Lower lobe of right lung (tissue), 2 donors: ENCODE measurements at regions not wholly inside any gene's neighbourhood (a gene's known extent, or its start where the extent isn't known, plus 50 kb on each side); places are given as distances from the start of the nearest gene placed in this dataset.

Experiments
- ATAC-seq, 2 donors: fragments of 200-7000 bp; cut with Tn5 transposase; one replicate each; pipeline ENCODE4 v1.9.1; 2020 to 2022; ENCODE audit warnings: mild to moderate bottlenecking in 2 of 2, moderate library complexity in 2 of 2
- DNase-seq: peaks from one replicate; pipeline ENCODE4 v3.0.0-alpha.2; 2020
- H3K27ac ChIP-seq: fragments of 200-600 bp; one replicate; pipeline ENCODE4 v1.8.0; 2022
- H3K27me3 ChIP-seq: fragments of 200-600 bp; one replicate; pipeline ENCODE4 v1.8.0; 2022; ENCODE audit warnings: low read depth
- H3K36me3 ChIP-seq: fragments of 200-600 bp; one replicate; pipeline ENCODE4 v1.8.0; 2022; ENCODE audit warnings: mild to moderate bottlenecking
- H3K4me1 ChIP-seq: fragments of 200-600 bp; one replicate; pipeline ENCODE4 v1.8.0; 2022
- H3K4me3 ChIP-seq: fragments of 200-600 bp; one replicate; pipeline ENCODE4 v1.8.0; 2022; ENCODE audit warnings: mild to moderate bottlenecking
- H3K9me3 ChIP-seq: fragments of 200-600 bp; one replicate; pipeline ENCODE4 v1.8.0; 2022
- intact Hi-C: fragments of 100-400 bp; cut with DNase I; formaldehyde crosslinking; loops from one replicate; pipeline ENCODE4 v1.11.0; 2022
- TF ChIP-seq, protein P1 (sequence below): fragments of 200-600 bp; IDR thresholded peaks from one replicate; pipeline ENCODE4 v1.8.0; 2022; ENCODE audit warnings: antibody characterized with exemption, mild to moderate bottlenecking
- donor health status: DM: no; HTN: yes; CAD: no; lungs with severe emphysema.

DNA sequence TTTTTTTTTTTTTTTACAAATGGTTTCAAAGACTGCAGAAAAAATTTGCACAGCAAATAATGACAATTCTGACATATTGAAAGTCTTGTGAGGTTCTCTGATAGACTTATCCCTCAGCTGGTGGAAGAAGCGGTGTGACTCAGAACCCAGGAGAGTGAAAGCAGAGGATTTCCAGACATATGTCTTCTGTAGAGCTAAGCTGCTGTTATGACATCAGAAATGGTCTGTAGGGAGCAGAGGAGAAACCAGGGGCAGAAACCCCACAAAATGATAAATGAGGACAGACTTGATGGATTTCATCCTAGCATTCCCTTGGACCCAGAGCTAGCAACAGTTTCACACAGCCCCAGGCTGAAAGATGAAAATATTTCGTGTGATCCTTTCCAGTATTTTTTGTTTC lies 582.6 kb downstream of the METTL15 start:
- no peak for ATAC-seq
- Histone ChIP-seq H3K4me1 (no peaks in the 10 kb centered on the region), H3K9me3 (no peaks in the 10 kb centered on the region), H3K27me3 (no peaks in the 10 kb centered on the region), H3K27ac (no peak overlapping the region), H3K4me3 (no peak overlapping the region), H3K36me3 (no peaks in the 10 kb centered on the region)
- no peak for DNase-seq
- TF ChIP-seq, protein P1, sequence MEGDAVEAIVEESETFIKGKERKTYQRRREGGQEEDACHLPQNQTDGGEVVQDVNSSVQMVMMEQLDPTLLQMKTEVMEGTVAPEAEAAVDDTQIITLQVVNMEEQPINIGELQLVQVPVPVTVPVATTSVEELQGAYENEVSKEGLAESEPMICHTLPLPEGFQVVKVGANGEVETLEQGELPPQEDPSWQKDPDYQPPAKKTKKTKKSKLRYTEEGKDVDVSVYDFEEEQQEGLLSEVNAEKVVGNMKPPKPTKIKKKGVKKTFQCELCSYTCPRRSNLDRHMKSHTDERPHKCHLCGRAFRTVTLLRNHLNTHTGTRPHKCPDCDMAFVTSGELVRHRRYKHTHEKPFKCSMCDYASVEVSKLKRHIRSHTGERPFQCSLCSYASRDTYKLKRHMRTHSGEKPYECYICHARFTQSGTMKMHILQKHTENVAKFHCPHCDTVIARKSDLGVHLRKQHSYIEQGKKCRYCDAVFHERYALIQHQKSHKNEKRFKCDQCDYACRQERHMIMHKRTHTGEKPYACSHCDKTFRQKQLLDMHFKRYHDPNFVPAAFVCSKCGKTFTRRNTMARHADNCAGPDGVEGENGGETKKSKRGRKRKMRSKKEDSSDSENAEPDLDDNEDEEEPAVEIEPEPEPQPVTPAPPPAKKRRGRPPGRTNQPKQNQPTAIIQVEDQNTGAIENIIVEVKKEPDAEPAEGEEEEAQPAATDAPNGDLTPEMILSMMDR, result no peak
- intact Hi-C loops, result no loop called here

DNA sequence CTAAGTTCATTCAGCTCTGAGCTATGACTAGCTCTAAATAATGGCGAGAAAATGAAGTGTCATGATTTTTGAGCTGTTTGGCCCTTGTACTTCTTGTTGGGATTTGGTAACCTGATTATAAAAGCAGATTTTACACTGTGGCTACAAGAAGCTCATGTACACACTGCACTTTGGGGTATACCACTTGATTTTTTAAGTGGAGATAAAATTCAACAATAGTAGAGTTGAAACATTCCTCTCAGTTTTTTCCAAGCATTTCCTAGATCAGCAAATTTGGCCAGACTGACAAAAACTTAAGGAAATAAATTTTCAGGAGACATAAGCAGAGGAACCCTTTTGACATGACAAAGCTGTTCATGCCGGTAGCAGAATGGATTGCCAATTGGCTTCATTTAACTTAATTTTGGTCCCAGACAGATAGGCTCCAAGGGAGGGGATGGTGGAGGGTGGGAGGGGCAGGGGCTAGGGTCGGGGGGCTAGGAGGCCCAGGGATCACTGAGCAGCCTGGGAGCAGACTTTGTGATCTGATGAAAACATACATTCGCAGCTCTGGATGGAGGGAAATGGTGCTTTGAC lies 575.9 kb downstream of the METTL15 start:
- TF ChIP-seq, protein P1, result no peak
- no peak for ATAC-seq
- intact Hi-C loops, result no loop called here
- no peaks in the 10 kb centered on the region for H3K27me3 ChIP-seq
- H3K9me3 ChIP-seq, result no peaks in the 10 kb centered on the region
- no peak overlapping the region for H3K27ac ChIP-seq
- no peak for DNase-seq
- H3K4me1 ChIP-seq, result no peaks in the 10 kb centered on the region
- no peak overlapping the region for H3K4me3 ChIP-seq
- H3K36me3 ChIP-seq, result no peaks in the 10 kb centered on the region

DNA sequence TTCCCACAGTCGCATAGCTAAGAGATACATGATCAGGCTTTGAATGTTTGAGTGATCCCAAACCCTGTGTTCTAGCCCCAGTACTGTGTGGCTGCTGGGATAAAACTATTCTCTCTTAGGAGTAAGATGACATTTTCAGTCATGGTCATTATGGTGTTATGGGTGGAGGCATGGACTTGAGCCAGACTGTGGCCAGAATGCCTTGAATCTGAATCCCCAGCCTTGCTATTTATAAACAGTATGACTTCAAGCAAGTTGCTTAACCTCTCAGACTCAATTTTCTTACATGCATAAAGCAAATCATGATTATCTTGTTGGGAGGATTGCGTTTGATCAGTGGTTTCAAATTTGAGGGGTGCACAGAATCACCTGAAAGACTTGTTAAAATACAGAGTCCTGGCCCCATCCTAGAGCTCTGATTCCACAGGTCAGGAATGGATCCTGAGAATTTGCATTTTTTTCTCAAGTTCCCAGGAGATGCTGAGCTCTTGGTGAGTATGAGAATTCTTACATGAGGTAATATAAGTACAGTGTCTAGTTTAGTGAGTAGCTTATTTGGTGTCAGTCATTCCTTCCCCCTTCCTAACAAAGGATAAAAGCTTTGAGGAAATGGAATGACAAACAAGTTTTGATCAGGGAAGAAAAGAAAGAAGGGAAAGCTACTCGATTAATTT lies 571.7 kb downstream of the METTL15 start:
- ATAC-seq, result no peak
- TF ChIP-seq, protein P1, result no peak

DNA sequence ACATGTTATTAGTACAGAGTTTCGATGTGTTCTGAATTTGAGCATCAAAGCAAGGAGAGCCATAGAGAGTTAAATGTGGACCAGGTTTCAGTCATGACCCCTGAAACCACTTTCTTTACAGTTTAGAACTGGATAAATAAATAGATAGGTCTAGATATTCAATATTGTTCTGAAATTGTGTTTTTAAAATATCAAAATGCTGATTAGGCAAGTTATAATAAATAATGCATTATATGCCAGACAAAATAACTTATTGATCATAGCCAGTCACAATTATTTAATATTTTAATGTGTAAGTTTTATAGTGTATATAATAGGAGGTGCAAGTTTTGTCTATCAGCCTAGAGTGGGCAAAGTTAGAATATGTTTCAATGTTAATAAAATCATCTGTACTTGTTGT lies 569.5 kb downstream of the METTL15 start:
- no peak for ATAC-seq
- DNase-seq, result no peak
- H3K9me3 ChIP-seq, result no peaks in the 10 kb centered on the region
- H3K27ac ChIP-seq, result no peak overlapping the region
- H3K27me3 ChIP-seq, result no peaks in the 10 kb centered on the region
- no peaks in the 10 kb centered on the region for H3K36me3 ChIP-seq
- no peak overlapping the region for H3K4me3 ChIP-seq
- TF ChIP-seq, protein P1, result no peak
- intact Hi-C loops, result no loop called here
- H3K4me1 ChIP-seq, result no peaks in the 10 kb centered on the region

More for the DNA sequence above, 571.7 kb downstream of the METTL15 start:
- H3K27me3 ChIP-seq, result no peaks in the 10 kb centered on the region
- no peaks in the 10 kb centered on the region for H3K9me3 ChIP-seq
- H3K27ac ChIP-seq, result no peak overlapping the region
- no peaks in the 10 kb centered on the region for H3K4me1 ChIP-seq
- no peak overlapping the region for H3K4me3 ChIP-seq
- H3K36me3 ChIP-seq, result no peaks in the 10 kb centered on the region
- intact Hi-C loops, result no loop called here
- DNase-seq, result no peak

DNA sequence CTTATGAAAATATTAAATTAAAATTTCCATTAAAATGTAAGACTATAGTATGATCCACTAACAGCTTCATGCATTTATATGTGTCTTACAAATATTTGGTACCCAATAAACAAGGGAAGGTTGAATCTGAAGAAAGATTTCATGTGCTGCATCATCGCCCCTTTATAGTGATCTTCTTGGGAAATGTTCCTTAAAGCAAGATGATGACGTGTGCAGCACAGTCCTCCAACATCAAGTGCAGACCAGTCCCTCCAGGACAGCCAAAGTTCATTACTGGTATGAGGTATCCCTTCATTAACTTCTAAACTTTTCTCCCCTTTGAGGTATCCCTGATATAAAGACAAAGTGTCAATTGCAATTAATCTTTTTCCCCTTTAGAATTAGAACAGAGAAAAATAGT lies 567.0 kb downstream of the METTL15 start:
- Histone ChIP-seq H3K27ac (no peak overlapping the region), H3K27me3 (no peaks in the 10 kb centered on the region), H3K4me3 (no peak overlapping the region), H3K36me3 (no peaks in the 10 kb centered on the region), H3K4me1 (no peaks in the 10 kb centered on the region), H3K9me3 (no peaks in the 10 kb centered on the region)
- ATAC-seq (no peak), DNase-seq (no peak)
- intact Hi-C loops, result no loop called here
- TF ChIP-seq, protein P1, result no peak
